ENCODE measurements at regions not wholly inside any gene's neighbourhood (a gene's known extent, or its start where the extent isn't known, plus 50 kb on each side); places are given as distances from the start of the nearest gene placed in this dataset.

DNA sequence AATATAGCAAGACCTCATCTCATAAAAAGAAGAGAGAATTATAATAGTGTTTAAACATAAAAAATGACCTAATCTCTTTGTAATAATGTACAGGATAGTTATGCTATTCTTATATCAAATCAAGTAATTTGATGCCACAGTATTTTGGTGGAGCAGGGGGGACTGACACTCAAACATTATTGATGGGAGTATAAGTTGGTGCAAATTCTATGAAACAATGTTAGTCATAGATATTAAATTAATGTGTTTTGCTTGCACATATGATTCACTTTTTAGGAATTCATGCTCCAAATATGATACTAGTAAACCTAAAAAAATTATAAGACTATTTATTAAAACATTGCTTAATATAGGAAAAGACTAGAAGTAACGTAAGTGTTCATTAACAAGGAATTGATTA, 256.1 kb upstream of the SYT4 start:
- TF ChIP-seq, protein P1, sequence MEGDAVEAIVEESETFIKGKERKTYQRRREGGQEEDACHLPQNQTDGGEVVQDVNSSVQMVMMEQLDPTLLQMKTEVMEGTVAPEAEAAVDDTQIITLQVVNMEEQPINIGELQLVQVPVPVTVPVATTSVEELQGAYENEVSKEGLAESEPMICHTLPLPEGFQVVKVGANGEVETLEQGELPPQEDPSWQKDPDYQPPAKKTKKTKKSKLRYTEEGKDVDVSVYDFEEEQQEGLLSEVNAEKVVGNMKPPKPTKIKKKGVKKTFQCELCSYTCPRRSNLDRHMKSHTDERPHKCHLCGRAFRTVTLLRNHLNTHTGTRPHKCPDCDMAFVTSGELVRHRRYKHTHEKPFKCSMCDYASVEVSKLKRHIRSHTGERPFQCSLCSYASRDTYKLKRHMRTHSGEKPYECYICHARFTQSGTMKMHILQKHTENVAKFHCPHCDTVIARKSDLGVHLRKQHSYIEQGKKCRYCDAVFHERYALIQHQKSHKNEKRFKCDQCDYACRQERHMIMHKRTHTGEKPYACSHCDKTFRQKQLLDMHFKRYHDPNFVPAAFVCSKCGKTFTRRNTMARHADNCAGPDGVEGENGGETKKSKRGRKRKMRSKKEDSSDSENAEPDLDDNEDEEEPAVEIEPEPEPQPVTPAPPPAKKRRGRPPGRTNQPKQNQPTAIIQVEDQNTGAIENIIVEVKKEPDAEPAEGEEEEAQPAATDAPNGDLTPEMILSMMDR (IDR thresholded peaks at IDR 0.05) = no peak
- TF ChIP-seq POLR2AphosphoS5 (IDR thresholded peaks at IDR 0.05) = no peak
